ENCODE measurements at regions not wholly inside any gene's neighbourhood (a gene's known extent, or its start where the extent isn't known, plus 50 kb on each side); places are given as distances from the start of the nearest gene placed in this dataset.
"Not testable (repeated sequence)": the region's sequence is repeated elsewhere in the genome, so short reads cannot be mapped to it uniquely, and the experiment has no call there.

GRCh38 chr22:10934704-10935103 is 4593.3 kb upstream of the OR11H1 start:
- DNase-seq; H3K36me3 Mint-ChIP-seq (ENCODE audit: low read depth); H3K27ac Mint-ChIP-seq; H3K4me1 Mint-ChIP-seq; H3K27me3 Mint-ChIP-seq; POLR2A ChIA-PET; H3K4me3 Mint-ChIP-seq; CTCF ChIA-PET: not testable (repeated sequence)
- peaks cover 47% of the 10 kb centered on the region for H3K9me3 Mint-ChIP-seq

GRCh38 chr22:10961043-10961860 is 4566.7 kb upstream of the OR11H1 start:
- ChIA-PET POLR2A (no interaction called here), CTCF (no interaction called here)
- no peak for DNase-seq
- H3K9me3 Mint-ChIP-seq, result peaks cover 52% of the 10 kb centered on the region
- no peak overlapping the region for H3K4me3 Mint-ChIP-seq
- no peaks in the 10 kb centered on the region for H3K4me1 Mint-ChIP-seq
- H3K27ac Mint-ChIP-seq, result no peak overlapping the region
- H3K36me3 Mint-ChIP-seq (ENCODE audit: low read depth), result peaks cover 2% of the 10 kb centered on the region
- no peaks in the 10 kb centered on the region for H3K27me3 Mint-ChIP-seq

- POLR2A ChIA-PET; H3K4me3 Mint-ChIP-seq; H3K4me1 Mint-ChIP-seq; H3K36me3 Mint-ChIP-seq (ENCODE audit: low read depth); H3K27ac Mint-ChIP-seq; DNase-seq; H3K27me3 Mint-ChIP-seq; CTCF ChIA-PET: not testable (repeated sequence)
- H3K9me3 Mint-ChIP-seq, result peaks cover 48% of the 10 kb centered on the region
These were observed 4566.1 kb upstream of the OR11H1 start for GRCh38 chr22:10961861-10962255.
